GM18873 (cell line): ENCODE measurements at regions not wholly inside any gene's neighbourhood (a gene's known extent, or its start where the extent isn't known, plus 50 kb on each side); places are given as distances from the start of the nearest gene placed in this dataset.

Experiments used
- ATAC-seq: cut with Tn5 transposase; IDR thresholded peaks from one replicate; pipeline ENCODE4 v1.9.1; 2021; ENCODE audit warnings: mild to moderate bottlenecking, moderate library complexity, moderate number of reproducible peaks; ENCODE audit not compliant: unreplicated experiment, low FRiP score

DNA sequence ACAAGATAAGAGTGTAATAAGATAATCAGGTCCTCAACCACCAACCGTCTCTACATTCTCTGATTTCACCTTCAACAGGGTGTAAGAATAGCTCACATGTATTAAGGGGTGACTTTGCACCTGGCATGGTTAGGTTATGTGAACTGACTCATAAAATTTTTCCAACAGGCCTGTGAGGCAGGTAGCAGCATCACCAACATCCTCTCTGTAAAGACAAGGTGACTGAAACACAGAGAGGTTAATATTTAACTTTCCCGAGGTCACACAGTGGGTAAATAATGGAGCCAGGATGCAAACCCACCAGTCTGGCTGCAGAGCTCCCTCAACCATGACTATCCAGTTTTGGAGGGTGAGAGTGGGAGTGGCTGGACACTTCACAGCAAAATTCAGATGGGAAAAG is 317.2 kb downstream of the C16orf95 start:
- ATAC-seq = no peak

- no peak for ATAC-seq
These were observed 314.3 kb downstream of the C16orf95 start for GRCh38 chr16:87002717-87003413.

GRCh38 chr16:87003414-87003755 is 313.8 kb downstream of the C16orf95 start:
- ATAC-seq = no peak

DNA sequence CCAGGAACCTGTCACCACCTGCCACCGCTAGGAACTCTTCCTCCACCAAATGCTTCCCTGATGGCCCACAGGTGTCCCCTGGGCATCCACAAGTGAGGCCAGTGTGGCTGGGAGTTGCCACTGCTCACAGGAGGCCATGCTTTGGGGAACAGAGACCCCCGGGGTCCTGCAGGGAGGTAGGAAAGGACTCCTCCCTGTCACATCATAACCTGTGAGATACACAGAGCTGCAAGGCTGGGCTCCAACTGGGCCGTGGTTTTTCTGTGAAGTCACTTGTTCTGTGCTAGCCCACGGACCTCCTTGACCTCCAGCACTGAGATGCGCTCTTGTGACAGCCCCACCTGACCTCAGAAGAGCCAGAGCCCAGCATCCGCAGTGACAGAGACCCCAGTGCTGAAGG is 311.2 kb downstream of the C16orf95 start:
- no peak for ATAC-seq

GRCh38 chr16:87006789-87007745 is 310.1 kb downstream of the C16orf95 start:
- no peak for ATAC-seq

DNA sequence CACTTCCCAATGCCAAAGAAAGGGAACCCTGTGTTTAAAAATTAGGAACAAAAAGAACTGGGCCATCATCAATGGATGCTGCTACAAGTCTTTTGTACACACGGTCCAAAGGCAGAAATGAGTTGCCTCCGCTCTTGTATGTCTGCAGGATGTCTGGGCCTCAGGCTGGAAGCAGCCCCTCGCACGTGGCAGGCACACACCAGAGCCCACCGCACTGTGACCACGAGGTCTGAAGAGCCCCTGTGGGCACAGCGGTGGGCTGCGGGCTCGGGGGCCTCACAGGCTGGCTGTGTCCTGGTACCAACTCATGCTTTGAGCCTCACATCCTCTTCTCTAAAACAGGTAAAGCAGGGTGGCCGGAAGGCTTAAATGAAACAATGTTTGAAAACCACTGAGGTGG is 309.3 kb downstream of the C16orf95 start:
- ATAC-seq = no peak

DNA sequence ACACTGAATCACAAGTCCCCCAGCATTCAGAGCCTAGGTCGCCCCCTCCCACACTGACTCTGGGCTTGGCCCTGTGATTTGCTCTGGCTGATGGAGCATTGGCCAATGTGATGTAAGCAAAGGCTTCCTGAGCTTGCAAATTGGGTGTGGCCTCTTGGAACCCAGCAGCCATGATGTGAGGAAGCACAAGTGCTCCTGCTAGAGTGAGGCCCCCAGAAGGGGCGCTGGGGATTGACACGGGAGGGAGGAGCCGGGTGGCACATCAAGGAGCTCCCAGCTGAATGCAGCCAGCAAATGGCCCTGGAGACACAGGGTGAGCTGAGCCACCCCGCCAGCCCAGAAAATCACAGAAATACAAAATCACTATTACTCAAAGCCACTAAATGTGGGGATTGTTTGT is 308.5 kb downstream of the C16orf95 start:
- no peak for ATAC-seq

- ATAC-seq = no peak
These were observed 303.9 kb downstream of the C16orf95 start for GRCh38 chr16:87012954-87013938.

- no peak for ATAC-seq
These were observed 303.1 kb downstream of the C16orf95 start for GRCh38 chr16:87014112-87014511.

GRCh38 chr16:87015021-87015420 is 302.2 kb downstream of the C16orf95 start:
- no peak for ATAC-seq

GRCh38 chr16:87016046-87017035 is 300.9 kb downstream of the C16orf95 start:
- no peak for ATAC-seq

GRCh38 chr16:87017371-87018012 is 299.7 kb downstream of the C16orf95 start:
- ATAC-seq = no peak

- ATAC-seq = no peak
These were observed 291.5 kb downstream of the C16orf95 start for GRCh38 chr16:87025676-87026075.

DNA sequence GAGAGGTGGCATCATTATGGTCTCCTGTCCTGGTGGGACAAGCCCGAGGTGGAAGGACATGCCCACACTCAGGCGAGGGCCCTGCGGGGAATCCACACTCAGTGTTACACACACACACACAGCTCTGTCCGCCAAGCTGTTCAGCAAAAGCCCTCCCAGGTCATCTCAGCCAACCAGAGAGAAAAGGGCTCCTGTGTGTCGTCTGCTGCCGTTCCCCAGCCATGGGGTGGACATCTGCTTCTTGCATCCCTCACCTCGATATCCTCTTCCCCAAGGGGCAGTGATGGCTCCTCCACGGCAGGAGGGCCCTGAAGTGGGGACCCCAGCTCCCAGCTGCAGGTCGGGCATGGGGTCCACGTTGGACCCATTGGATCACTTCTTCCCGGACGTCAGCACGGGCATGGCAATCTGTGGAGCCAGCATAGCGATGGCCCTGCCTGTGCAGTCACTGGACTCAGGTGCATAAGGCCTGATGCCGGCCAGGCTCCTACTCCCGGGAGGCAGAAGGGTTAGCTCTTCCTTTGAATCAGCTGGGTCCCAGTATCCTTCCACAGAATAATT is 290.1 kb downstream of the C16orf95 start:
- no peak for ATAC-seq

GRCh38 chr16:87028481-87029320 is 288.5 kb downstream of the C16orf95 start:
- no peak for ATAC-seq

DNA sequence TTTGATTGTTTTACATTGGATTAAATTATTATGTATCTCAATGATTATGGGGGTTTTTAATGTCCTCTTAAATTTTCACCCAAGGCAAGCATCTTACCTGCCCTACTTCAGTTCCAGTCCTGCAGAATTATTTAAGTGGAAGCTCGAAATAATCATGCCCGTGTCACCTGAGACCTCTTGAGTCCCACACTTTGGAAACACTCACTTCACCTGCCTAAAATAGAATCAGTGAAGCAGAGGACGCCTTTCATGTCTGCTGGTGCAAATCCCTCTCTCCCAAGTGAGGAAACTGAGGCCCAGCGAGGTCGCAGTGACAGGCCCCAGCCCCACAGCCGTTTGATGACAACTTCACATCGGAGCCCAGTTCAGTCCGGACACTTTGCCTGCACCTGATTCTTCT is 284.6 kb downstream of the C16orf95 start:
- no peak for ATAC-seq

DNA sequence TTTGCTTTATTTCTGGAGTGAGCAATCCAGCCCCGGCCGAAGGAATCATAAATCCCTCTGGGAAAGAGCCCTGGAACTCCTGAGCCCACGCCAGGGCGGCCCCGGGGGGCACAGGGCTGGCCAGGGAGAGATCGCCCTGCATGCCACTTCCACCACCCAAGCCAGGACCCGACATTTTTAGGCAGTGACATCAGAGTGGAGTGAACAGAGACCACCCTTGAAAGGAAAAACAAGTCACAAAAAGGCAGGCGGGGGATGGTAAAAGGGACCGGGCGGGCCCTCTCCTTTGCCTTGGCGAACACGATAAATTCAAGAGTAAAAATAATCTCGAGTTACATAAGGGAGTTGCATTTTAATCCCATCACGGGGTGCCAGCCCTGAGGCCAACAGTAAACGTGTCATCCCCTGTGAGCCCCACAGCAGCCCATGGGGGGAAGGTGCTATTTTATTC is 284.1 kb downstream of the C16orf95 start:
- no peak for ATAC-seq
